GM23338 (cell line): ENCODE measurements at regions not wholly inside any gene's neighbourhood (a gene's known extent, or its start where the extent isn't known, plus 50 kb on each side); places are given as distances from the start of the nearest gene placed in this dataset.

Experiments
- ATAC-seq: fragments of 200-7000 bp; cut with Tn5 transposase; 3 replicates; pipeline ENCODE4 v1.9.1; 2020
- DNase-seq: peaks from one replicate; pipeline ENCODE4 v3.0.0-alpha.2; 2015; ENCODE audit warnings: low spot score
- H2AFZ ChIP-seq: fragments of 200-600 bp; sonication (generic); 2 replicates; pipeline ENCODE4 v1.8.0; 2016; ENCODE audit warnings: antibody characterized with exemption, mild to moderate bottlenecking, moderate library complexity
- H3F3A ChIP-seq: fragments of 200-600 bp; sonication (generic); replicated peaks from 2 replicates; pipeline ENCODE4 v1.8.0; 2017; ENCODE audit warnings: antibody characterized with exemption, mixed run types, low read depth
- H3K27ac ChIP-seq: fragments of 200-600 bp; sonication (generic); 2 replicates; pipeline ENCODE4 v1.6.1; 2016; ENCODE audit warnings: low read depth
- H3K27me3 ChIP-seq: fragments of 200-600 bp; sonication (generic); 2 replicates; pipeline ENCODE4 v1.8.0; 2016; ENCODE audit warnings: mild to moderate bottlenecking, mixed run types, moderate library complexity; ENCODE audit not compliant: insufficient read depth
- H3K36me3 ChIP-seq: fragments of 200-600 bp; sonication (generic); 2 replicates; pipeline ENCODE4 v1.8.0; 2016; ENCODE audit warnings: mild to moderate bottlenecking; ENCODE audit not compliant: insufficient read depth
- H3K4me1 ChIP-seq: fragments of 200-600 bp; sonication (generic); 2 replicates; pipeline ENCODE4 v1.8.0; 2016; ENCODE audit warnings: mild to moderate bottlenecking, moderate library complexity; ENCODE audit not compliant: insufficient read depth
- H3K4me2 ChIP-seq: fragments of 200-600 bp; sonication (generic); 2 replicates; pipeline ENCODE4 v1.7.1; 2017; ENCODE audit warnings: mixed run types
- H3K4me3 ChIP-seq: fragments of 200-600 bp; sonication (generic); 2 replicates; pipeline ENCODE4 v1.6.1; 2016; ENCODE audit warnings: mixed run types
- H3K79me2 ChIP-seq: fragments of 200-600 bp; sonication (generic); replicated peaks from 2 replicates; pipeline ENCODE4 v1.8.0; 2017; ENCODE audit warnings: mild to moderate bottlenecking; ENCODE audit not compliant: insufficient read depth
- H3K9me2 ChIP-seq: fragments of 200-600 bp; sonication (generic); 2 replicates; pipeline ENCODE4 v1.8.0; 2017; ENCODE audit not compliant: insufficient read depth
- H4K20me1 ChIP-seq: fragments of 200-600 bp; sonication (generic); replicated peaks from 2 replicates; pipeline ENCODE4 v1.8.0; 2017; ENCODE audit warnings: mild to moderate bottlenecking; ENCODE audit not compliant: insufficient read depth
- H3K27ac Mint-ChIP-seq: 2 replicates; pipeline ENCODE4 v1.8.0; 2020; ENCODE audit warnings: inconsistent platforms, mild to moderate bottlenecking, moderate library complexity, mixed read lengths
- H3K27me3 Mint-ChIP-seq: 3 replicates; pipeline ENCODE4 v1.8.0; 2022; ENCODE audit warnings: low read depth, mild to moderate bottlenecking, moderate library complexity, mixed read lengths, inconsistent platforms; ENCODE audit not compliant: insufficient read depth, poor library complexity
- H3K36me3 Mint-ChIP-seq: 3 replicates; pipeline ENCODE4 v1.8.0; 2021; ENCODE audit warnings: low read depth, mild to moderate bottlenecking, inconsistent platforms, moderate library complexity, mixed read lengths
- H3K4me1 Mint-ChIP-seq: 3 replicates; pipeline ENCODE4 v1.8.0; 2020; ENCODE audit warnings: mild to moderate bottlenecking, inconsistent platforms, mixed read lengths
- H3K4me3 Mint-ChIP-seq: 3 replicates; pipeline ENCODE4 v1.8.0; 2021; ENCODE audit warnings: moderate library complexity, mild to moderate bottlenecking, inconsistent platforms, mixed read lengths
- H3K9me3 Mint-ChIP-seq: 3 replicates; pipeline ENCODE4 v1.8.0; 2020; ENCODE audit warnings: moderate library complexity, mild to moderate bottlenecking, inconsistent platforms, mixed read lengths
- CREB1 ChIP-seq: fragments of 250-450 bp; sonication (Bioruptor Pico); IDR thresholded peaks from 2 replicates; pipeline ENCODE4 v1.5.0; 2020; ENCODE audit warnings: low read depth, mild to moderate bottlenecking, moderate library complexity
- EZH2 ChIP-seq: fragments of 200-600 bp; sonication (generic); IDR thresholded peaks from one replicate; pipeline ENCODE4 v1.8.0; 2017; ENCODE audit warnings: antibody characterized with exemption, mild to moderate bottlenecking, low read depth; ENCODE audit not compliant: unreplicated experiment
- EZH2phosphoT487 ChIP-seq: fragments of 200-600 bp; sonication (generic); IDR thresholded peaks from one replicate; pipeline ENCODE4 v1.8.1; 2018; ENCODE audit warnings: antibody characterized with exemption; ENCODE audit not compliant: unreplicated experiment
- JUNB ChIP-seq: IDR thresholded peaks from one replicate; pipeline ENCODE4 v1.6.1; 2016; ENCODE audit warnings: antibody characterized with exemption; ENCODE audit not compliant: unreplicated experiment
- NANOG ChIP-seq: IDR thresholded peaks from 2 replicates; pipeline ENCODE4 v1.6.1; 2016; ENCODE audit warnings: antibody characterized with exemption, borderline replicate concordance
- POLR2AphosphoS5 ChIP-seq: IDR thresholded peaks from 2 replicates; pipeline ENCODE4 v1.6.1; 2016; ENCODE audit warnings: antibody characterized with exemption, low read depth
- STAT1 ChIP-seq: IDR thresholded peaks from one replicate; pipeline ENCODE4 v1.6.1; 2016; ENCODE audit warnings: antibody characterized with exemption; ENCODE audit not compliant: unreplicated experiment
- ZNF114 ChIP-seq: fragments of 250-450 bp; sonication (Bioruptor Pico); IDR thresholded peaks from 2 replicates; pipeline ENCODE4 v1.5.0; 2020; ENCODE audit warnings: mild to moderate bottlenecking, moderate library complexity
- TF ChIP-seq, protein P1 (sequence below): IDR thresholded peaks from one replicate; pipeline ENCODE4 v1.6.1; 2018; ENCODE audit warnings: antibody characterized with exemption; ENCODE audit not compliant: unreplicated experiment
- TF ChIP-seq, protein P2 (sequence below): fragments of 250-450 bp; sonication (Bioruptor Pico); IDR thresholded peaks from 2 replicates; pipeline ENCODE4 v1.5.0; 2020; ENCODE audit warnings: mild to moderate bottlenecking, moderate library complexity
- TF ChIP-seq, protein P3 (sequence below), 2 experiments: fragments of 200-600 bp in 1 of 2; sonication (generic) in 1 of 2; conservative IDR thresholded peaks; 2 replicates each; pipeline versions ENCODE4 v1.5.1 to v1.6.1; 2016 to 2017; ENCODE audit warnings: antibody characterized with exemption in 2 of 2, low read depth in 2 of 2, mild to moderate bottlenecking in 2 of 2, moderate library complexity in 1 of 2
- TF ChIP-seq, protein P4 (sequence below): IDR thresholded peaks from 2 replicates; pipeline ENCODE4 v1.6.1; 2016; ENCODE audit warnings: antibody characterized with exemption

DNA sequence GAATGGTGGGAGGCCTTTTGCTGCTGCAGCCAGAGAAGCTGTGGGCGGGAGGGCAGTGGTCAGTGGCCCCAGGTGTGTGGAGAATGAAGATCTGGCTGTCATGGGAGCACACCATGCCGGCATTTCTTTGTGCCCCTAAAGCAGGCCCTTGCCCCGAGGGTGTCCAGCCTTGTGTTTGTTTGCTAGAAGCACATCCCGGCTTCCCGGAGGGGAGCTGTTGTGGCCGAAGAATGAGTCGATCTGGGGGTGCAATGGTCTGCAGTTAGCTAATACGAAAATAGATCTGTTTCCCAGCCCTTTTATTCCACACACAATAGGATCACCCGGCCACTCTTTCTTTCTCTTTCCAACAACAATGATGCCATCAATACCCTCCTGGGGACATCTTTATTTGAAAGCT is 228.8 kb downstream of the CBLN1 start:
- no peaks in the 10 kb centered on the region for H3K9me2 ChIP-seq
- H3K36me3 ChIP-seq, result no peaks in the 10 kb centered on the region
- peaks cover 6% of the 10 kb centered on the region for H3K27me3 Mint-ChIP-seq
- no peak overlapping the region for H2AFZ ChIP-seq
- H3K27ac ChIP-seq, result no peak overlapping the region
- peaks cover 11% of the 10 kb centered on the region for H3K4me1 Mint-ChIP-seq
- no peak overlapping the region for H3K27ac Mint-ChIP-seq
- no peak overlapping the region for H3K4me3 Mint-ChIP-seq
- H3K36me3 Mint-ChIP-seq, result no peaks in the 10 kb centered on the region
- no peaks in the 10 kb centered on the region for H3K79me2 ChIP-seq
- no peaks in the 10 kb centered on the region for H3K9me3 Mint-ChIP-seq
- no peak for ATAC-seq
- no peaks in the 10 kb centered on the region for H4K20me1 ChIP-seq
- H3F3A ChIP-seq, result no peaks in the 10 kb centered on the region
- H3K27me3 ChIP-seq, result no peaks in the 10 kb centered on the region
- peaks cover 11% of the 10 kb centered on the region for H3K4me1 ChIP-seq
- no peak for TF ChIP-seq STAT1
- no peak for TF ChIP-seq CREB1
- TF ChIP-seq, protein P1, sequence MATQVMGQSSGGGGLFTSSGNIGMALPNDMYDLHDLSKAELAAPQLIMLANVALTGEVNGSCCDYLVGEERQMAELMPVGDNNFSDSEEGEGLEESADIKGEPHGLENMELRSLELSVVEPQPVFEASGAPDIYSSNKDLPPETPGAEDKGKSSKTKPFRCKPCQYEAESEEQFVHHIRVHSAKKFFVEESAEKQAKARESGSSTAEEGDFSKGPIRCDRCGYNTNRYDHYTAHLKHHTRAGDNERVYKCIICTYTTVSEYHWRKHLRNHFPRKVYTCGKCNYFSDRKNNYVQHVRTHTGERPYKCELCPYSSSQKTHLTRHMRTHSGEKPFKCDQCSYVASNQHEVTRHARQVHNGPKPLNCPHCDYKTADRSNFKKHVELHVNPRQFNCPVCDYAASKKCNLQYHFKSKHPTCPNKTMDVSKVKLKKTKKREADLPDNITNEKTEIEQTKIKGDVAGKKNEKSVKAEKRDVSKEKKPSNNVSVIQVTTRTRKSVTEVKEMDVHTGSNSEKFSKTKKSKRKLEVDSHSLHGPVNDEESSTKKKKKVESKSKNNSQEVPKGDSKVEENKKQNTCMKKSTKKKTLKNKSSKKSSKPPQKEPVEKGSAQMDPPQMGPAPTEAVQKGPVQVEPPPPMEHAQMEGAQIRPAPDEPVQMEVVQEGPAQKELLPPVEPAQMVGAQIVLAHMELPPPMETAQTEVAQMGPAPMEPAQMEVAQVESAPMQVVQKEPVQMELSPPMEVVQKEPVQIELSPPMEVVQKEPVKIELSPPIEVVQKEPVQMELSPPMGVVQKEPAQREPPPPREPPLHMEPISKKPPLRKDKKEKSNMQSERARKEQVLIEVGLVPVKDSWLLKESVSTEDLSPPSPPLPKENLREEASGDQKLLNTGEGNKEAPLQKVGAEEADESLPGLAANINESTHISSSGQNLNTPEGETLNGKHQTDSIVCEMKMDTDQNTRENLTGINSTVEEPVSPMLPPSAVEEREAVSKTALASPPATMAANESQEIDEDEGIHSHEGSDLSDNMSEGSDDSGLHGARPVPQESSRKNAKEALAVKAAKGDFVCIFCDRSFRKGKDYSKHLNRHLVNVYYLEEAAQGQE, result no peak
- TF ChIP-seq, protein P2, sequence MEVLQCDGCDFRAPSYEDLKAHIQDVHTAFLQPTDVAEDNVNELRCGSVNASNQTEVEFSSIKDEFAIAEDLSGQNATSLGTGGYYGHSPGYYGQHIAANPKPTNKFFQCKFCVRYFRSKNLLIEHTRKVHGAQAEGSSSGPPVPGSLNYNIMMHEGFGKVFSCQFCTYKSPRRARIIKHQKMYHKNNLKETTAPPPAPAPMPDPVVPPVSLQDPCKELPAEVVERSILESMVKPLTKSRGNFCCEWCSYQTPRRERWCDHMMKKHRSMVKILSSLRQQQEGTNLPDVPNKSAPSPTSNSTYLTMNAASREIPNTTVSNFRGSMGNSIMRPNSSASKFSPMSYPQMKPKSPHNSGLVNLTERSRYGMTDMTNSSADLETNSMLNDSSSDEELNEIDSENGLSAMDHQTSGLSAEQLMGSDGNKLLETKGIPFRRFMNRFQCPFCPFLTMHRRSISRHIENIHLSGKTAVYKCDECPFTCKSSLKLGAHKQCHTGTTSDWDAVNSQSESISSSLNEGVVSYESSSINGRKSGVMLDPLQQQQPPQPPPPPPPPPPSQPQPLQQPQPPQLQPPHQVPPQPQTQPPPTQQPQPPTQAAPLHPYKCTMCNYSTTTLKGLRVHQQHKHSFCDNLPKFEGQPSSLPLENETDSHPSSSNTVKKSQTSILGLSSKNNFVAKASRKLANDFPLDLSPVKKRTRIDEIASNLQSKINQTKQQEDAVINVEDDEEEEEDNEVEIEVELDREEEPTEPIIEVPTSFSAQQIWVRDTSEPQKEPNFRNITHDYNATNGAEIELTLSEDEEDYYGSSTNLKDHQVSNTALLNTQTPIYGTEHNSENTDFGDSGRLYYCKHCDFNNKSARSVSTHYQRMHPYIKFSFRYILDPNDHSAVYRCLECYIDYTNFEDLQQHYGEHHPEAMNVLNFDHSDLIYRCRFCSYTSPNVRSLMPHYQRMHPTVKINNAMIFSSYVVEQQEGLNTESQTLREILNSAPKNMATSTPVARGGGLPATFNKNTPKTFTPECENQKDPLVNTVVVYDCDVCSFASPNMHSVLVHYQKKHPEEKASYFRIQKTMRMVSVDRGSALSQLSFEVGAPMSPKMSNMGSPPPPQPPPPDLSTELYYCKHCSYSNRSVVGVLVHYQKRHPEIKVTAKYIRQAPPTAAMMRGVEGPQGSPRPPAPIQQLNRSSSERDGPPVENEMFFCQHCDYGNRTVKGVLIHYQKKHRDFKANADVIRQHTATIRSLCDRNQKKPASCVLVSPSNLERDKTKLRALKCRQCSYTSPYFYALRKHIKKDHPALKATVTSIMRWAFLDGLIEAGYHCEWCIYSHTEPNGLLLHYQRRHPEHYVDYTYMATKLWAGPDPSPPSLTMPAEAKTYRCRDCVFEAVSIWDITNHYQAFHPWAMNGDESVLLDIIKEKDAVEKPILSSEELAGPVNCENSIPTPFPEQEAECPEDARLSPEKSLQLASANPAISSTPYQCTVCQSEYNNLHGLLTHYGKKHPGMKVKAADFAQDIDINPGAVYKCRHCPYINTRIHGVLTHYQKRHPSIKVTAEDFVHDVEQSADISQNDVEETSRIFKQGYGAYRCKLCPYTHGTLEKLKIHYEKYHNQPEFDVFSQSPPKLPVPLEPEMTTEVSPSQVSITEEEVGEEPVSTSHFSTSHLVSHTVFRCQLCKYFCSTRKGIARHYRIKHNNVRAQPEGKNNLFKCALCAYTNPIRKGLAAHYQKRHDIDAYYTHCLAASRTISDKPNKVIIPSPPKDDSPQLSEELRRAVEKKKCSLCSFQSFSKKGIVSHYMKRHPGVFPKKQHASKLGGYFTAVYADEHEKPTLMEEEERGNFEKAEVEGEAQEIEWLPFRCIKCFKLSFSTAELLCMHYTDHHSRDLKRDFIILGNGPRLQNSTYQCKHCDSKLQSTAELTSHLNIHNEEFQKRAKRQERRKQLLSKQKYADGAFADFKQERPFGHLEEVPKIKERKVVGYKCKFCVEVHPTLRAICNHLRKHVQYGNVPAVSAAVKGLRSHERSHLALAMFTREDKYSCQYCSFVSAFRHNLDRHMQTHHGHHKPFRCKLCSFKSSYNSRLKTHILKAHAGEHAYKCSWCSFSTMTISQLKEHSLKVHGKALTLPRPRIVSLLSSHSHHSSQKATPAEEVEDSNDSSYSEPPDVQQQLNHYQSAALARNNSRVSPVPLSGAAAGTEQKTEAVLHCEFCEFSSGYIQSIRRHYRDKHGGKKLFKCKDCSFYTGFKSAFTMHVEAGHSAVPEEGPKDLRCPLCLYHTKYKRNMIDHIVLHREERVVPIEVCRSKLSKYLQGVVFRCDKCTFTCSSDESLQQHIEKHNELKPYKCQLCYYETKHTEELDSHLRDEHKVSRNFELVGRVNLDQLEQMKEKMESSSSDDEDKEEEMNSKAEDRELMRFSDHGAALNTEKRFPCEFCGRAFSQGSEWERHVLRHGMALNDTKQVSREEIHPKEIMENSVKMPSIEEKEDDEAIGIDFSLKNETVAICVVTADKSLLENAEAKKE (CRISPR knock-in tag), result no peak
- TF ChIP-seq ZNF114 (CRISPR knock-in tag), result no peak
- no peak for TF ChIP-seq NANOG
- no peak for TF ChIP-seq JUNB
- no peak for TF ChIP-seq EZH2
- TF ChIP-seq, protein P3, sequence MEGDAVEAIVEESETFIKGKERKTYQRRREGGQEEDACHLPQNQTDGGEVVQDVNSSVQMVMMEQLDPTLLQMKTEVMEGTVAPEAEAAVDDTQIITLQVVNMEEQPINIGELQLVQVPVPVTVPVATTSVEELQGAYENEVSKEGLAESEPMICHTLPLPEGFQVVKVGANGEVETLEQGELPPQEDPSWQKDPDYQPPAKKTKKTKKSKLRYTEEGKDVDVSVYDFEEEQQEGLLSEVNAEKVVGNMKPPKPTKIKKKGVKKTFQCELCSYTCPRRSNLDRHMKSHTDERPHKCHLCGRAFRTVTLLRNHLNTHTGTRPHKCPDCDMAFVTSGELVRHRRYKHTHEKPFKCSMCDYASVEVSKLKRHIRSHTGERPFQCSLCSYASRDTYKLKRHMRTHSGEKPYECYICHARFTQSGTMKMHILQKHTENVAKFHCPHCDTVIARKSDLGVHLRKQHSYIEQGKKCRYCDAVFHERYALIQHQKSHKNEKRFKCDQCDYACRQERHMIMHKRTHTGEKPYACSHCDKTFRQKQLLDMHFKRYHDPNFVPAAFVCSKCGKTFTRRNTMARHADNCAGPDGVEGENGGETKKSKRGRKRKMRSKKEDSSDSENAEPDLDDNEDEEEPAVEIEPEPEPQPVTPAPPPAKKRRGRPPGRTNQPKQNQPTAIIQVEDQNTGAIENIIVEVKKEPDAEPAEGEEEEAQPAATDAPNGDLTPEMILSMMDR (conservative IDR thresholded peaks at IDR 0.05; ENCODE audit: low read depth in 2 of 2), result no peak
- no peak for TF ChIP-seq EZH2phosphoT487
- no peak for TF ChIP-seq POLR2AphosphoS5
- TF ChIP-seq, protein P4, sequence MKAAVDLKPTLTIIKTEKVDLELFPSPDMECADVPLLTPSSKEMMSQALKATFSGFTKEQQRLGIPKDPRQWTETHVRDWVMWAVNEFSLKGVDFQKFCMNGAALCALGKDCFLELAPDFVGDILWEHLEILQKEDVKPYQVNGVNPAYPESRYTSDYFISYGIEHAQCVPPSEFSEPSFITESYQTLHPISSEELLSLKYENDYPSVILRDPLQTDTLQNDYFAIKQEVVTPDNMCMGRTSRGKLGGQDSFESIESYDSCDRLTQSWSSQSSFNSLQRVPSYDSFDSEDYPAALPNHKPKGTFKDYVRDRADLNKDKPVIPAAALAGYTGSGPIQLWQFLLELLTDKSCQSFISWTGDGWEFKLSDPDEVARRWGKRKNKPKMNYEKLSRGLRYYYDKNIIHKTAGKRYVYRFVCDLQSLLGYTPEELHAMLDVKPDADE, result no peak
- DNase-seq, result no peak
- H3K4me3 ChIP-seq, result no peak overlapping the region
- no peak overlapping the region for H3K4me2 ChIP-seq
